BLaER1 (cell line): ENCODE measurements at regions not wholly inside any gene's neighbourhood (a gene's known extent, or its start where the extent isn't known, plus 50 kb on each side); places are given as distances from the start of the nearest gene placed in this dataset.
"Not testable (repeated sequence)": the region's sequence is repeated elsewhere in the genome, so short reads cannot be mapped to it uniquely, and the experiment has no call there.

Source experiments
- H3K27ac ChIP-seq: shearing (Covaris generic); formaldehyde crosslinking; 2 replicates; pipeline ENCODE4 v1.8.1; 2022
- H3K27me3 ChIP-seq: shearing (Covaris generic); formaldehyde crosslinking; 2 replicates; pipeline ENCODE4 v1.8.1; 2022
- H3K36me3 ChIP-seq: shearing (Covaris generic); formaldehyde crosslinking; 2 replicates; pipeline ENCODE4 v1.8.1; 2022
- H3K4me1 ChIP-seq: shearing (Covaris generic); formaldehyde crosslinking; 2 replicates; pipeline ENCODE4 v1.8.1; 2022
- H3K4me2 ChIP-seq: shearing (Covaris generic); formaldehyde crosslinking; 2 replicates; pipeline ENCODE4 v1.8.1; 2022
- H3K4me3 ChIP-seq: shearing (Covaris generic); formaldehyde crosslinking; 2 replicates; pipeline ENCODE4 v1.8.1; 2022
- H3K9ac ChIP-seq: shearing (Covaris generic); formaldehyde crosslinking; 2 replicates; pipeline ENCODE4 v1.8.1; 2022
- H3K9me3 ChIP-seq: shearing (Covaris generic); formaldehyde crosslinking; 2 replicates; pipeline ENCODE4 v1.8.1; 2022
- H4K20me1 ChIP-seq: shearing (Covaris generic); formaldehyde crosslinking; 2 replicates; pipeline ENCODE4 v1.8.1; 2022
- Cebpa-rat ChIP-seq: shearing (Covaris generic); IDR thresholded peaks from 2 replicates; pipeline ENCODE4 v1.8.1; 2022

GRCh38 chr12:90677055-90677454 is 277.9 kb downstream of the CCER1 start:
- Histone ChIP-seq H3K9me3 (no peaks in the 10 kb centered on the region), H3K4me2 (no peak overlapping the region), H3K4me3 (no peak overlapping the region), H4K20me1 (no peaks in the 10 kb centered on the region), H3K36me3 (no peaks in the 10 kb centered on the region), H3K9ac (no peak overlapping the region), H3K4me1 (no peaks in the 10 kb centered on the region), H3K27me3 (no peaks in the 10 kb centered on the region), H3K27ac (no peak overlapping the region)
- TF ChIP-seq Cebpa-rat: no peak

GRCh38 chr12:90675106-90675505 is 279.9 kb downstream of the CCER1 start:
- H3K27ac ChIP-seq: no peak overlapping the region
- TF ChIP-seq Cebpa-rat: no peak
- H3K36me3 ChIP-seq: no peaks in the 10 kb centered on the region
- no peaks in the 10 kb centered on the region for H3K4me1 ChIP-seq
- no peaks in the 10 kb centered on the region for H3K27me3 ChIP-seq
- no peaks in the 10 kb centered on the region for H3K9me3 ChIP-seq
- H3K4me2 ChIP-seq: no peak overlapping the region
- no peak overlapping the region for H3K9ac ChIP-seq
- H3K4me3 ChIP-seq: no peak overlapping the region
- H4K20me1 ChIP-seq: no peaks in the 10 kb centered on the region

- Histone ChIP-seq H4K20me1 (no peaks in the 10 kb centered on the region), H3K27me3 (no peaks in the 10 kb centered on the region), H3K4me3 (no peak overlapping the region), H3K4me1 (no peaks in the 10 kb centered on the region), H3K4me2 (no peak overlapping the region), H3K36me3 (no peaks in the 10 kb centered on the region), H3K9ac (no peak overlapping the region), H3K27ac (no peak overlapping the region), H3K9me3 (no peaks in the 10 kb centered on the region)
- no peak for TF ChIP-seq Cebpa-rat
Observed at GRCh38 chr12:90672081-90672480, 282.9 kb downstream of the CCER1 start.

GRCh38 chr12:90663949-90664348 is 291.0 kb downstream of the CCER1 start:
- H3K9ac ChIP-seq, H3K27ac ChIP-seq, H3K4me2 ChIP-seq, H3K4me3 ChIP-seq, H3K36me3 ChIP-seq, H4K20me1 ChIP-seq, H3K4me1 ChIP-seq, H3K9me3 ChIP-seq, H3K27me3 ChIP-seq: not testable (repeated sequence)

GRCh38 chr12:90659060-90659459 is 295.9 kb downstream of the CCER1 start:
- no peak for TF ChIP-seq Cebpa-rat
- Histone ChIP-seq H3K4me2 (no peak overlapping the region), H3K4me3 (no peak overlapping the region), H3K9me3 (no peaks in the 10 kb centered on the region), H4K20me1 (no peaks in the 10 kb centered on the region), H3K27me3 (no peaks in the 10 kb centered on the region), H3K4me1 (no peaks in the 10 kb centered on the region), H3K36me3 (no peaks in the 10 kb centered on the region), H3K27ac (no peak overlapping the region), H3K9ac (no peak overlapping the region)

GRCh38 chr12:90653040-90653439 is 301.9 kb downstream of the CCER1 start:
- no peak overlapping the region for H3K9ac ChIP-seq
- H3K4me1 ChIP-seq: no peaks in the 10 kb centered on the region
- no peak overlapping the region for H3K27ac ChIP-seq
- no peak overlapping the region for H3K4me2 ChIP-seq
- H3K4me3 ChIP-seq: no peak overlapping the region
- H3K9me3 ChIP-seq: no peaks in the 10 kb centered on the region
- no peaks in the 10 kb centered on the region for H3K36me3 ChIP-seq
- no peak for TF ChIP-seq Cebpa-rat
- H4K20me1 ChIP-seq: no peaks in the 10 kb centered on the region
- no peaks in the 10 kb centered on the region for H3K27me3 ChIP-seq

GRCh38 chr12:90652280-90652679 is 302.7 kb downstream of the CCER1 start:
- no peak for TF ChIP-seq Cebpa-rat
- Histone ChIP-seq H3K27me3 (no peaks in the 10 kb centered on the region), H3K4me3 (no peak overlapping the region), H3K27ac (no peak overlapping the region), H3K4me2 (no peak overlapping the region), H3K9ac (no peak overlapping the region), H3K36me3 (no peaks in the 10 kb centered on the region), H3K4me1 (no peaks in the 10 kb centered on the region), H4K20me1 (no peaks in the 10 kb centered on the region), H3K9me3 (peaks cover 4% of the 10 kb centered on the region; the same call in 1 of the 2 replicates)

GRCh38 chr12:90645181-90645580 is 309.8 kb downstream of the CCER1 start:
- Histone ChIP-seq H3K27ac (no peak overlapping the region), H3K36me3 (no peaks in the 10 kb centered on the region), H3K9me3 (peaks cover 7% of the 10 kb centered on the region; the same call in 1 of the 2 replicates), H3K4me2 (no peak overlapping the region), H3K4me3 (no peak overlapping the region), H3K4me1 (no peaks in the 10 kb centered on the region), H4K20me1 (no peaks in the 10 kb centered on the region), H3K9ac (no peak overlapping the region), H3K27me3 (no peaks in the 10 kb centered on the region)
- TF ChIP-seq Cebpa-rat: no peak

- no peaks in the 10 kb centered on the region for H4K20me1 ChIP-seq
- H3K4me1 ChIP-seq: no peaks in the 10 kb centered on the region
- H3K4me3 ChIP-seq: no peak overlapping the region
- H3K36me3 ChIP-seq: no peaks in the 10 kb centered on the region
- H3K9ac ChIP-seq: no peak overlapping the region
- no peak for TF ChIP-seq Cebpa-rat
- no peaks in the 10 kb centered on the region for H3K27me3 ChIP-seq
- no peak overlapping the region for H3K27ac ChIP-seq
- peaks cover 11% of the 10 kb centered on the region; the same call in 1 of the 2 replicates for H3K9me3 ChIP-seq
- H3K4me2 ChIP-seq: no peak overlapping the region
Observed at GRCh38 chr12:90631591-90632212, 323.3 kb downstream of the CCER1 start.

- TF ChIP-seq Cebpa-rat: no peak
- H3K4me1 ChIP-seq: no peaks in the 10 kb centered on the region
- no peak overlapping the region for H3K4me2 ChIP-seq
- no peak overlapping the region for H3K9ac ChIP-seq
- H3K4me3 ChIP-seq: no peak overlapping the region
- peaks cover 11% of the 10 kb centered on the region; the same call in 1 of the 2 replicates for H3K9me3 ChIP-seq
- H3K27ac ChIP-seq: no peak overlapping the region
- no peaks in the 10 kb centered on the region for H3K27me3 ChIP-seq
- H4K20me1 ChIP-seq: no peaks in the 10 kb centered on the region
- H3K36me3 ChIP-seq: no peaks in the 10 kb centered on the region
Observed at GRCh38 chr12:90630006-90630405, 325.0 kb downstream of the CCER1 start.

- H3K4me3 ChIP-seq: no peak overlapping the region
- no peak overlapping the region for H3K27ac ChIP-seq
Observed at GRCh38 chr12:90628213-90628612, 326.8 kb downstream of the CCER1 start.

More at GRCh38 chr12:90628213-90628612, 326.8 kb downstream of the CCER1 start:
- Histone ChIP-seq H3K27me3 (no peaks in the 10 kb centered on the region), H3K9ac (no peak overlapping the region), H4K20me1 (no peaks in the 10 kb centered on the region), H3K4me1 (no peaks in the 10 kb centered on the region), H3K9me3 (peaks cover 3% of the 10 kb centered on the region; the same call in 1 of the 2 replicates), H3K4me2 (no peak overlapping the region), H3K36me3 (no peaks in the 10 kb centered on the region)
- TF ChIP-seq Cebpa-rat: no peak
